ENCODE measurements at regions not wholly inside any gene's neighbourhood (a gene's known extent, or its start where the extent isn't known, plus 50 kb on each side); places are given as distances from the start of the nearest gene placed in this dataset.

- no peaks in the 10 kb centered on the region for H3K36me3 ChIP-seq (replicated peaks in 1 of 2; ENCODE audit: insufficient read depth in 1 of 2, low read depth in 2 of 2)
- 39 to 53% methylated on average over 5 of the region's 5 CpGs for WGBS, 2 donors
- no peaks in the 10 kb centered on the region for H3K9me3 ChIP-seq
- TF ChIP-seq POLR2A (IDR thresholded peaks at IDR 0.05) (no peak), CTCF (IDR thresholded peaks at IDR 0.05) (no peak)
- ATAC-seq (no peak), DNase-seq (no peak)
- no peaks in the 10 kb centered on the region for H3K27me3 ChIP-seq
- intact Hi-C loops (cut with DNase I), result no loop called here
- no peak overlapping the region for H3K4me3 ChIP-seq
- H3K27ac ChIP-seq, result no peak overlapping the region
- no peaks in the 10 kb centered on the region for H3K4me1 ChIP-seq
Measured at GRCh38 chr6:155980014-155980767, 524.6 kb upstream of the NOX3 start.

- no peaks in the 10 kb centered on the region for H3K9me3 ChIP-seq
- TF ChIP-seq CTCF (IDR thresholded peaks at IDR 0.05) (no peak), POLR2A (IDR thresholded peaks at IDR 0.05) (no peak)
- H3K27me3 ChIP-seq, result no peaks in the 10 kb centered on the region
- H3K4me1 ChIP-seq, result no peaks in the 10 kb centered on the region
- no peak for ATAC-seq
- no peak overlapping the region for H3K4me3 ChIP-seq
- no peak overlapping the region for H3K27ac ChIP-seq
- H3K36me3 ChIP-seq (replicated peaks in 1 of 2; ENCODE audit: insufficient read depth in 1 of 2, low read depth in 2 of 2), result no peaks in the 10 kb centered on the region
- intact Hi-C loops (cut with DNase I), result no loop called here
- no peak for DNase-seq
- 82 to 90% methylated on average over 8 of the region's 8 CpGs for WGBS, 2 donors
Measured at GRCh38 chr6:155975506-155975905, 519.9 kb upstream of the NOX3 start.

GRCh38 chr6:155974811-155975323 lies 519.2 kb upstream of the NOX3 start:
- no peaks in the 10 kb centered on the region for H3K4me1 ChIP-seq
- H3K27ac ChIP-seq, result no peak overlapping the region
- no peak overlapping the region for H3K4me3 ChIP-seq
- DNase-seq (no peak), ATAC-seq (no peak)
- 62 to 63% methylated on average over 9 of the region's 9 CpGs for WGBS, 2 donors
- H3K9me3 ChIP-seq, result no peaks in the 10 kb centered on the region
- intact Hi-C loops (cut with DNase I), result no loop called here
- no peaks in the 10 kb centered on the region for H3K27me3 ChIP-seq
- H3K36me3 ChIP-seq (replicated peaks in 1 of 2; ENCODE audit: insufficient read depth in 1 of 2, low read depth in 2 of 2), result no peaks in the 10 kb centered on the region
- TF ChIP-seq CTCF (IDR thresholded peaks at IDR 0.05), result no peak
- TF ChIP-seq POLR2A (IDR thresholded peaks at IDR 0.05), result no peak

- H3K27me3 ChIP-seq, result no peaks in the 10 kb centered on the region
- H3K4me1 ChIP-seq, result no peaks in the 10 kb centered on the region
- no peak for ATAC-seq
- no peak overlapping the region for H3K4me3 ChIP-seq
- no peaks in the 10 kb centered on the region for H3K36me3 ChIP-seq (replicated peaks in 1 of 2; ENCODE audit: insufficient read depth in 1 of 2, low read depth in 2 of 2)
- H3K9me3 ChIP-seq, result no peaks in the 10 kb centered on the region
- TF ChIP-seq POLR2A (IDR thresholded peaks at IDR 0.05), result no peak
- no peak for TF ChIP-seq CTCF (IDR thresholded peaks at IDR 0.05)
- no peak overlapping the region for H3K27ac ChIP-seq
- intact Hi-C loops (cut with DNase I), result no loop called here
- no peak for DNase-seq
- 77 to 92% methylated on average over 12 to 15 of the region's 17 CpGs for WGBS, 2 donors
Measured at GRCh38 chr6:155974359-155974758, 518.7 kb upstream of the NOX3 start.

Measured in body of pancreas (tissue), 4 donors.